T-cell (primary cell): ENCODE measurements at regions not wholly inside any gene's neighbourhood (a gene's known extent, or its start where the extent isn't known, plus 50 kb on each side); places are given as distances from the start of the nearest gene placed in this dataset.
"Not testable (repeated sequence)": the region's sequence is repeated elsewhere in the genome, so short reads cannot be mapped to it uniquely, and the experiment has no call there.

Experiments
- ATAC-seq, 4 experiments: fragments of 200-7000 bp in 3 of 4; fragments of 150-1000 bp in 1 of 4; cut with Tn5 transposase; replicated peaks in 1 of 4; 1 replicate in 3 of 4; 2 replicates in 1 of 4; pipeline ENCODE4 v1.10.0; 2021; ENCODE audit warnings: moderate library complexity in 3 of 4, mild to moderate bottlenecking in 2 of 4, moderate number of reproducible peaks in 1 of 4
- CTCF ChIA-PET, 2 donors: fragments of 300-600 bp; sonication (Branson Sonifier 250); formaldehyde crosslinking; loops; one replicate each; lab custom pipeline; 2022; ENCODE audit warnings: antibody characterized with exemption in 2 of 2; lab: Charles Lee
- POLR2A ChIA-PET, 2 donors: fragments of 300-600 bp; sonication (Branson Sonifier 250); formaldehyde crosslinking; loops; one replicate each; lab custom pipeline; 2022; ENCODE audit warnings: antibody characterized with exemption in 2 of 2; lab: Charles Lee
- DNase-seq, 35 experiments: peaks; one replicate each; pipeline versions ENCODE4 v3.0.0 to v3.0.0-alpha.2; 2013 to 2023
- H3K27ac ChIP-seq: one replicate; pipeline ENCODE4 v1.5.1; 2013; ENCODE audit warnings: low read length
- H3K27me3 ChIP-seq, 2 experiments: replicated peaks in 1 of 2; 1 replicate in 1 of 2; 2 replicates in 1 of 2; pipeline versions ENCODE4 v1.6.1 to v1.7.0; 2013; ENCODE audit warnings: low read length in 1 of 2, mixed read lengths in 1 of 2; ENCODE audit not compliant: control insufficient read depth in 2 of 2, insufficient read depth in 2 of 2; ENCODE audit errors: extremely low read depth in 1 of 2
- H3K36me3 ChIP-seq, 2 donors: 1 replicate in 1 of 2; 2 replicates in 1 of 2; pipeline versions ENCODE4 v1.6.1 to v1.7.0; 2013; ENCODE audit warnings: low read length in 1 of 2; ENCODE audit not compliant: control insufficient read depth in 2 of 2, insufficient read depth in 1 of 2; ENCODE audit errors: extremely low read depth in 1 of 2
- H3K4me1 ChIP-seq, 2 experiments: 1 replicate in 1 of 2; 2 replicates in 1 of 2; pipeline versions ENCODE4 v1.6.1 to v1.7.0; 2013; ENCODE audit warnings: low read length in 2 of 2, mixed read lengths in 1 of 2; ENCODE audit not compliant: insufficient read depth in 2 of 2, control insufficient read depth in 1 of 2; ENCODE audit errors: extremely low read depth in 1 of 2
- H3K4me3 ChIP-seq, 2 donors: 1 replicate in 1 of 2; 2 replicates in 1 of 2; pipeline versions ENCODE4 v1.5.1 to v1.7.0; 2013; ENCODE audit warnings: mild to moderate bottlenecking in 2 of 2, low read length in 1 of 2, moderate library complexity in 1 of 2; ENCODE audit not compliant: control insufficient read depth in 1 of 2; ENCODE audit errors: extremely low read depth in 1 of 2
- H3K9me3 ChIP-seq: 2 replicates; pipeline ENCODE4 v1.7.0; 2013
- H3K27ac Mint-ChIP-seq, 2 donors: one replicate each; pipeline ENCODE4 v1.8.0; 2020 to 2021; ENCODE audit warnings: mild to moderate bottlenecking in 2 of 2, mixed read lengths in 2 of 2
- H3K27me3 Mint-ChIP-seq, 2 donors: one replicate each; pipeline ENCODE4 v1.8.0; 2021 to 2022; ENCODE audit warnings: mixed read lengths in 2 of 2
- H3K36me3 Mint-ChIP-seq: one replicate; pipeline ENCODE4 v1.8.0; 2021; ENCODE audit warnings: mixed read lengths
- H3K4me1 Mint-ChIP-seq, 3 donors: one replicate each; pipeline ENCODE4 v1.8.0; 2020 to 2022; ENCODE audit warnings: mixed read lengths in 3 of 3, mild to moderate bottlenecking in 1 of 3
- H3K4me3 Mint-ChIP-seq, 3 donors: one replicate each; pipeline ENCODE4 v1.8.0; 2020 to 2022; ENCODE audit warnings: mild to moderate bottlenecking in 3 of 3, mixed read lengths in 3 of 3, moderate library complexity in 3 of 3
- H3K9me3 Mint-ChIP-seq, 3 donors: one replicate each; pipeline ENCODE4 v1.8.0; 2020 to 2022; ENCODE audit warnings: mixed read lengths in 3 of 3
- WGBS: methylation state at CpG from one replicate; pipeline ENCODE4 v1.1.5; 2013; ENCODE audit warnings: missing lambda C conversion rate; ENCODE audit not compliant: insufficient coverage; 5-methylcytosine and 5-hydroxymethylcytosine counted together

DNA sequence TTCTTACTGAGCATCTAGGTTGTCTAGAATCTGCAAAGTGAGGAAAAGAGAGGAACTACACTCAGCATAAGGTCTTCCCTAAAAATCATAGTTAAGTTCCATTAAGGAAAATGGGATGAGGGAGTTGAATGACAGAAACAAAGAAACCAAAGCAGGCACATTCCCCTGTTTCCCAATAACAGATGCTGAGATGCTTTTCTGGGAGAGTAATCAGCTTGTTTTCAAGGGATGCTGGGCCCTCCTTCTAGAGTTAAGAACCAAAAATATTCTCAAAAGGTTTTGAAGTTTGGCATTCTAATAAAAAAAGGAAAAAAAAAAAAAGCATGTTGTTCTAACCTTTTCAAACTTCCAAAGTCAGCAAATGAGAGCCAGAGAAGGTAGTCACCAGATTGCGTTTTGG, 105.2 kb upstream of the ZNF648 start:
- Mint-ChIP-seq H3K27ac (no peak overlapping the region), H3K4me1 (peaks cover 0 to 6% (median 5%) of the 10 kb centered on the region in 3 donors), H3K4me3 (no peak overlapping the region), H3K27me3 (peaks cover 0 to 3% of the 10 kb centered on the region in 2 donors), H3K9me3 (no peaks in the 10 kb centered on the region), H3K36me3 (no peaks in the 10 kb centered on the region)
- CTCF ChIA-PET: no interaction called here
- H3K27me3 ChIP-seq: no peaks in the 10 kb centered on the region
- POLR2A ChIA-PET: interaction anchor here in 1 of 2 donors (0.6 kb wide), 1 partner anchor 674 kb away, joined by 4 read pairs; no protein-coding TSS in a partner anchor
- no peaks in the 10 kb centered on the region for H3K9me3 ChIP-seq
- DNase-seq: no peak
- H3K27ac ChIP-seq: no peak overlapping the region
- WGBS: no CpG with 5 or more reads among the region's 1 CpG
- no peak overlapping the region for H3K4me3 ChIP-seq
- no peak for ATAC-seq
- H3K36me3 ChIP-seq: no peaks in the 10 kb centered on the region
- H3K4me1 ChIP-seq: no peaks in the 10 kb centered on the region

DNA sequence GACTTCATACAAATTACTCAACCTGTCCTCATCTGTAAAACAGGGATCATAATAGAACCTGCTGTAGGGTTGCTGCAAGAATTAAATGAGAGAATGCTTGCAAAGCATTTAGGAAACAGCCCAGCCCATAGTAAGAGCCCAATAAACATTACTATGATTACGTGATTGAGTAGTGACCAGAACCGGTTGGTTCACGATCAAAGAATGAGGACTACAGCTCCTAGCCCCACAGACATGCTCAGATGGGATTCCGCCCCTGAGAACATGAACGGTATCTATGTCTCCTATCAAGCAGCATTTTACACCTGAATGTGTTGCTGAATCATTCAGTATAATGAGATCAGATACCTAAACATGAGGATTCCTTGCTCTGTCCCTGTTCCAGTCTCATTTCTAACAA, 104.8 kb upstream of the ZNF648 start:
- H3K4me1 ChIP-seq: no peaks in the 10 kb centered on the region
- ATAC-seq (no peak), DNase-seq (no peak)
- H3K36me3 ChIP-seq: no peaks in the 10 kb centered on the region
- Mint-ChIP-seq H3K27me3 (peaks cover 0 to 4% of the 10 kb centered on the region in 2 donors), H3K27ac (no peak overlapping the region), H3K4me1 (peaks cover 0 to 6% (median 5%) of the 10 kb centered on the region in 3 donors), H3K36me3 (no peaks in the 10 kb centered on the region), H3K9me3 (peaks cover 0 to 3% (median 0%) of the 10 kb centered on the region in 3 donors), H3K4me3 (no peak overlapping the region)
- H3K4me3 ChIP-seq: no peak overlapping the region
- no CpG with 5 or more reads among the region's 5 CpGs for WGBS
- H3K27ac ChIP-seq: no peak overlapping the region
- H3K9me3 ChIP-seq: no peaks in the 10 kb centered on the region
- no peaks in the 10 kb centered on the region for H3K27me3 ChIP-seq
- ChIA-PET CTCF (no interaction called here), POLR2A (interaction anchor here in 1 of 2 donors (0.6 kb wide), 1 partner anchor 675 kb away, joined by 4 read pairs; no protein-coding TSS in a partner anchor)

- 100% methylated on average over 1 of the region's 2 CpGs for WGBS
- Mint-ChIP-seq H3K4me1 (peaks cover 0 to 2% (median under 1%) of the 10 kb centered on the region in 3 donors), H3K27ac (no peak overlapping the region), H3K9me3 (peaks cover 0 to 11% (median 7%) of the 10 kb centered on the region in 3 donors), H3K4me3 (no peak overlapping the region), H3K36me3 (no peaks in the 10 kb centered on the region), H3K27me3 (peaks cover 0 to 2% of the 10 kb centered on the region in 2 donors)
- no peaks in the 10 kb centered on the region for H3K27me3 ChIP-seq
- DNase-seq: no peak
- POLR2A ChIA-PET: no interaction called here
- no peaks in the 10 kb centered on the region for H3K4me1 ChIP-seq
- CTCF ChIA-PET: no interaction called here
- no peaks in the 10 kb centered on the region for H3K9me3 ChIP-seq
- no peak overlapping the region for H3K27ac ChIP-seq
- no peak for ATAC-seq
- H3K4me3 ChIP-seq: no peak overlapping the region
- H3K36me3 ChIP-seq: no peaks in the 10 kb centered on the region
Observed at GRCh38 chr1:182164273-182164672, 102.8 kb upstream of the ZNF648 start.

DNA sequence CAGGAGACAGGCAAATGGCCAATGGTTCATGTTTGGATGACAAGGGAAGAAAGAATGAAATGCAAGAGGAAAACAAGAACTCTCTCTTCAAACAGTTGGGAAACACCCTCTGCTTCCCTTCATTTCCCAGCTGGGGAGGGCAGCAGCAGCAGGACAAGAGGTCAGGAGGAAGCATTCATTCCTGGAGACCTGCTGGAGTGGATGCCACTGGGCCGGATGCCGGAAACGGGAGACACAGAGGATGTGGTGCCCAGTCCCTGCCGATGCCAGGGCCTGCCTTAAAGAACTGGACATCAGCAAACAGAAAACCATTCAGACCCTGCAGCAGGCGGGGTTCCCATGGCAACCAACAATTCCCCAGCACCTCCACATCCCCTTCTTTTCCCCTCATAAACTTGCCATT, 102.3 kb upstream of the ZNF648 start:
- POLR2A ChIA-PET: no interaction called here
- ATAC-seq (no peak), DNase-seq (no peak)
- H3K4me3 Mint-ChIP-seq: no peak overlapping the region
- 93% methylated on average over 3 of the region's 5 CpGs for WGBS
- H3K27me3 ChIP-seq: no peaks in the 10 kb centered on the region
- CTCF ChIA-PET: no interaction called here
- H3K9me3 Mint-ChIP-seq: peaks cover 0 to 14% (median 9%) of the 10 kb centered on the region in 3 donors
- no peak overlapping the region for H3K27ac ChIP-seq
- no peaks in the 10 kb centered on the region for H3K4me1 ChIP-seq
- H3K9me3 ChIP-seq: no peaks in the 10 kb centered on the region
- H3K27me3 Mint-ChIP-seq: peaks cover 0 to 2% of the 10 kb centered on the region in 2 donors
- no peaks in the 10 kb centered on the region for H3K36me3 Mint-ChIP-seq
- H3K36me3 ChIP-seq: no peaks in the 10 kb centered on the region
- no peak overlapping the region for H3K4me3 ChIP-seq
- no peaks in the 10 kb centered on the region for H3K4me1 Mint-ChIP-seq
- H3K27ac Mint-ChIP-seq: no peak overlapping the region

DNA sequence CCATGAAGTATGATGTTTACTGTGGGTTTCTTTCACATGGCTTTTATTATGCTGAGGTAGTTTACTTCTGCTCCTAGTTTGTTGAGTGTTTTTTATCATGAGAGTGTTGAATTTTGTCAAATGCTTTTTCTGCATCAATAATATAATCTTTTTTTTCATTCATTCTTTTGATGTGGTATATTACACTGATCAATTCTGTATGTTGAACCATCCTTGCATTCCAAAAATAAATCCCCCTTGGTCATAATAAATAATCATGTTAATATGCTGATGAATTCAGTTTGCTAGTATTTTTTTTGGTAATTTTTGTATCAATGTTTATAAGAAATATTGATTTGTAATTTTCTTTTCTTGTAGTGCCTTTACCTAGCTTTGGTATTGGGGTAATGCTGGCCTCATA, 97.9 kb upstream of the ZNF648 start:
- no peak for ATAC-seq
- H3K27me3 ChIP-seq: no peaks in the 10 kb centered on the region
- H3K27me3 Mint-ChIP-seq: peaks cover 0 to 2% of the 10 kb centered on the region in 2 donors
- no peak overlapping the region for H3K27ac ChIP-seq
- no peak overlapping the region for H3K4me3 ChIP-seq
- no peaks in the 10 kb centered on the region for H3K4me1 Mint-ChIP-seq
- H3K36me3 ChIP-seq: no peaks in the 10 kb centered on the region
- H3K9me3 Mint-ChIP-seq: peaks cover 0 to 24% (median 12%) of the 10 kb centered on the region in 3 donors
- H3K9me3 ChIP-seq: no peaks in the 10 kb centered on the region
- no peak overlapping the region for H3K27ac Mint-ChIP-seq
- CTCF ChIA-PET: no interaction called here
- no peaks in the 10 kb centered on the region for H3K36me3 Mint-ChIP-seq
- no peaks in the 10 kb centered on the region for H3K4me1 ChIP-seq
- DNase-seq: no peak
- H3K4me3 Mint-ChIP-seq: no peak overlapping the region
- POLR2A ChIA-PET: interaction anchor here in 1 of 2 donors (0.7 kb wide), 1 partner anchor 46 kb away, joined by 3 read pairs; no protein-coding TSS in a partner anchor

DNA sequence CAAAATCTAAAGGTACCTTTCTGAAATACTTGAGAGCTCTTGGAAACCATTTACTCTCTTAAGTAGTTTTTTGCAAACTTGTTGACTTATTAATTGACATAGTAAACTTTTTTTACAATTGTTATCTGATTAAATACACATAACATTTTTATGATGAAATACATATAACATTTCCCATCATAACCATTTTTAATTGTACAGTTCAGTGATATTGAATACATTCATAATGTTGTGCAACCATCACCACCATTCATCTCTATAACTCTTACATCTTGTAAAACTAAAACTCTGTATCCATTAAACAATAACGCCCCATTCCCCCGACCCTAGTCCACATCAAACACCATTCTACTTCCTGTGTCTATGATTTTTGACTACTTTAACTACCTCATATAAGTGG, 95.7 kb upstream of the ZNF648 start:
- ATAC-seq: no peak
- H3K27me3 Mint-ChIP-seq: peaks cover 0 to 2% of the 10 kb centered on the region in 2 donors
- DNase-seq: no peak
- Histone ChIP-seq H3K27ac (no peak overlapping the region), H3K27me3 (no peaks in the 10 kb centered on the region), H3K4me3 (no peak overlapping the region), H3K36me3 (no peaks in the 10 kb centered on the region), H3K4me1 (no peaks in the 10 kb centered on the region), H3K9me3 (no peaks in the 10 kb centered on the region)
- no peak overlapping the region for H3K27ac Mint-ChIP-seq
- no CpG with 5 or more reads among the region's 2 CpGs for WGBS
- H3K9me3 Mint-ChIP-seq: peaks cover 0 to 24% (median 12%) of the 10 kb centered on the region in 3 donors
- H3K36me3 Mint-ChIP-seq: no peaks in the 10 kb centered on the region
- POLR2A ChIA-PET: no interaction called here
- H3K4me3 Mint-ChIP-seq: no peak overlapping the region
- peaks cover 0 to 5% (median 3%) of the 10 kb centered on the region in 3 donors for H3K4me1 Mint-ChIP-seq
- CTCF ChIA-PET: no interaction called here

DNA sequence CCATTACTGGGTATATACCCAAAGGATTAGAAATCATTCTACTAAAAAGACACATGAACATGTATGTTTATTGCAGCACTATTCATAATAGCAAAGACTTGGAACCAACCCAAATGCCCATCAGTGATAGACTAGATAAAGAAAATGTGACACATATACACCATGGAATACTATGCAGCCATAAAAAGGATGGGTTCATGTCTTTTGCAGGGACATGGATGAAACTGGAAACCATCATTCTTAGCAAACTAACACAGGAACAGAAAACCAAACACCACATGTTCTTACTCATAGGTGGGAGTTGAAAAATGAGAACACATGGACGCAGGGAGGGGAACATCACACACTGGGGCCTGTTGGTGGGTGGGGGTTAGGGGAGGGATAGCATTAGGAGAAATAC, 92.9 kb upstream of the ZNF648 start:
- H3K27me3 Mint-ChIP-seq, H3K36me3 Mint-ChIP-seq, H3K27ac ChIP-seq, H3K4me3 ChIP-seq, H3K9me3 ChIP-seq, POLR2A ChIA-PET, DNase-seq, H3K27ac Mint-ChIP-seq, H3K4me3 Mint-ChIP-seq, H3K27me3 ChIP-seq, H3K36me3 ChIP-seq, ATAC-seq, H3K4me1 ChIP-seq: not testable (repeated sequence)
- peaks cover 0 to 10% (median 5%) of the 10 kb centered on the region in 3 donors for H3K4me1 Mint-ChIP-seq
- no CpG with 5 or more reads among the region's 1 CpG for WGBS
- H3K9me3 Mint-ChIP-seq: peaks cover 0 to 15% (median 6%) of the 10 kb centered on the region in 3 donors
- CTCF ChIA-PET: interaction anchor here in 1 of 2 donors (1.2 kb wide), 1 partner anchor 11 kb away, joined by 4 read pairs; no protein-coding TSS in a partner anchor
